ENCODE measurements at regions not wholly inside any gene's neighbourhood (a gene's known extent, or its start where the extent isn't known, plus 50 kb on each side); places are given as distances from the start of the nearest gene placed in this dataset.

DNA sequence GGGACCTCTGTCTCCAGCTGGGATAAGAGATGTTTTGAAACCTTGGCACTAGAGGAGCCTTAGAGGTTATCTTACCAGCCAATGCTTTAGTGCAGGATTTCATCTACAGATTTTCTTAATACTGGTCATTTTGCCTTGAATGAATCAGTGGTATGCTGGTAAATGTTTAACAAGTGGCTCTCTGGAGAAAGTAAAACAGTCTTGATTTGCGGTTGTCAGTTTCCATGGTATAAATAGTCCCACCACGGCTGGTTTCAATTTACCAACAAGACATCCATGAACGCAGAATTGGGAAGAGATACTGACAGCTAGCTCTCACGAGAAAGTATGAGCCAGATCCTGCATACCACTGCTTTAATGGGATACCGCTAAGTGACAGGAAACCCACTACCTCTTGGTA, 56.7 kb upstream of the CXCL14 start:
- TF ChIP-seq POLR2AphosphoS5 (IDR thresholded peaks at IDR 0.05): no peak
- TF ChIP-seq, protein P1, sequence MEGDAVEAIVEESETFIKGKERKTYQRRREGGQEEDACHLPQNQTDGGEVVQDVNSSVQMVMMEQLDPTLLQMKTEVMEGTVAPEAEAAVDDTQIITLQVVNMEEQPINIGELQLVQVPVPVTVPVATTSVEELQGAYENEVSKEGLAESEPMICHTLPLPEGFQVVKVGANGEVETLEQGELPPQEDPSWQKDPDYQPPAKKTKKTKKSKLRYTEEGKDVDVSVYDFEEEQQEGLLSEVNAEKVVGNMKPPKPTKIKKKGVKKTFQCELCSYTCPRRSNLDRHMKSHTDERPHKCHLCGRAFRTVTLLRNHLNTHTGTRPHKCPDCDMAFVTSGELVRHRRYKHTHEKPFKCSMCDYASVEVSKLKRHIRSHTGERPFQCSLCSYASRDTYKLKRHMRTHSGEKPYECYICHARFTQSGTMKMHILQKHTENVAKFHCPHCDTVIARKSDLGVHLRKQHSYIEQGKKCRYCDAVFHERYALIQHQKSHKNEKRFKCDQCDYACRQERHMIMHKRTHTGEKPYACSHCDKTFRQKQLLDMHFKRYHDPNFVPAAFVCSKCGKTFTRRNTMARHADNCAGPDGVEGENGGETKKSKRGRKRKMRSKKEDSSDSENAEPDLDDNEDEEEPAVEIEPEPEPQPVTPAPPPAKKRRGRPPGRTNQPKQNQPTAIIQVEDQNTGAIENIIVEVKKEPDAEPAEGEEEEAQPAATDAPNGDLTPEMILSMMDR (IDR thresholded peaks at IDR 0.05): no peak
- TF ChIP-seq POLR2A (IDR thresholded peaks at IDR 0.05): no peak
- TF ChIP-seq EP300 (IDR thresholded peaks at IDR 0.05; ENCODE audit: low read depth): no peak
